ENCODE measurements at regions not wholly inside any gene's neighbourhood (a gene's known extent, or its start where the extent isn't known, plus 50 kb on each side); places are given as distances from the start of the nearest gene placed in this dataset.

DNA sequence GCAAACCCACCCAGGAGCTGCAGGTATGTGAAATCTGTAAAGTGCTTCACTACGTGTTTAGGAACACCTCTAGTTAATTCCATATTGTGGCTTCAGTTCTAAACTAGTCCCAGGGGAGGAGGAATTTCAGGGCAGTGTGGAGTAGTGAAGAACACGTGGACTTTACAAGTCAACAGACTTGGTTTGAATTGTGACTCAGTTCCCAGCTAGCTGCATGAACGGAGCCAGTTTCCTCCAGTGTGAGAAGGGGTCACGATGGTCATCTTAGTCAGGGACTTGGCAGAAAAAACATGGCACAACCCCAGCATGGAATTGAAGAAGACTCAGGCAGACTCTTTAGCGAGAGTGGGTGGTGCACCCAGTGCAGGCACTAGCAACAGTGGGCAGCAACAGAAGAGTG is 175.7 kb upstream of the UBL3 start:
- TF ChIP-seq POLR2A (IDR thresholded peaks at IDR 0.05; ENCODE audit: low read length), result no peak
- TF ChIP-seq KDM1A (IDR thresholded peaks at IDR 0.05; ENCODE audit: low read depth), result no peak
- no peak for TF ChIP-seq HDAC2 (IDR thresholded peaks at IDR 0.05)
- TF ChIP-seq RAD21 (conservative IDR thresholded peaks at IDR 0.05 in 1 of 2, IDR thresholded peaks at IDR 0.05 in 1 of 2), result no peak
- TF ChIP-seq, protein P1, sequence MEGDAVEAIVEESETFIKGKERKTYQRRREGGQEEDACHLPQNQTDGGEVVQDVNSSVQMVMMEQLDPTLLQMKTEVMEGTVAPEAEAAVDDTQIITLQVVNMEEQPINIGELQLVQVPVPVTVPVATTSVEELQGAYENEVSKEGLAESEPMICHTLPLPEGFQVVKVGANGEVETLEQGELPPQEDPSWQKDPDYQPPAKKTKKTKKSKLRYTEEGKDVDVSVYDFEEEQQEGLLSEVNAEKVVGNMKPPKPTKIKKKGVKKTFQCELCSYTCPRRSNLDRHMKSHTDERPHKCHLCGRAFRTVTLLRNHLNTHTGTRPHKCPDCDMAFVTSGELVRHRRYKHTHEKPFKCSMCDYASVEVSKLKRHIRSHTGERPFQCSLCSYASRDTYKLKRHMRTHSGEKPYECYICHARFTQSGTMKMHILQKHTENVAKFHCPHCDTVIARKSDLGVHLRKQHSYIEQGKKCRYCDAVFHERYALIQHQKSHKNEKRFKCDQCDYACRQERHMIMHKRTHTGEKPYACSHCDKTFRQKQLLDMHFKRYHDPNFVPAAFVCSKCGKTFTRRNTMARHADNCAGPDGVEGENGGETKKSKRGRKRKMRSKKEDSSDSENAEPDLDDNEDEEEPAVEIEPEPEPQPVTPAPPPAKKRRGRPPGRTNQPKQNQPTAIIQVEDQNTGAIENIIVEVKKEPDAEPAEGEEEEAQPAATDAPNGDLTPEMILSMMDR (IDR thresholded peaks at IDR 0.05), result no peak
- TF ChIP-seq, protein P2, sequence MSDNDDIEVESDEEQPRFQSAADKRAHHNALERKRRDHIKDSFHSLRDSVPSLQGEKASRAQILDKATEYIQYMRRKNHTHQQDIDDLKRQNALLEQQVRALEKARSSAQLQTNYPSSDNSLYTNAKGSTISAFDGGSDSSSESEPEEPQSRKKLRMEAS (IDR thresholded peaks at IDR 0.05), result no peak
- no peak for TF ChIP-seq NR3C1 (IDR thresholded peaks at IDR 0.05)
- TF ChIP-seq, protein P3, sequence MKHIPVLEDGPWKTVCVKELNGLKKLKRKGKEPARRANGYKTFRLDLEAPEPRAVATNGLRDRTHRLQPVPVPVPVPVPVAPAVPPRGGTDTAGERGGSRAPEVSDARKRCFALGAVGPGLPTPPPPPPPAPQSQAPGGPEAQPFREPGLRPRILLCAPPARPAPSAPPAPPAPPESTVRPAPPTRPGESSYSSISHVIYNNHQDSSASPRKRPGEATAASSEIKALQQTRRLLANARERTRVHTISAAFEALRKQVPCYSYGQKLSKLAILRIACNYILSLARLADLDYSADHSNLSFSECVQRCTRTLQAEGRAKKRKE (CRISPR knock-in tag; IDR thresholded peaks at IDR 0.05; ENCODE audit: low read depth), result no peak

Data from A549 (cell line).